PC-9 (cell line): ENCODE measurements at regions not wholly inside any gene's neighbourhood (a gene's known extent, or its start where the extent isn't known, plus 50 kb on each side); places are given as distances from the start of the nearest gene placed in this dataset.

ENCODE experiments used
- BruUV-seq: library from RNA; stranded (reverse); fragments of 400-500 nt; replicated peaks from 2 replicates; lab custom pipeline; 2021; lab: Mats Ljungman, UMichigan
- CTCF ChIA-PET: fragments of 300-600 bp; sonication (Branson Sonifier 250); formaldehyde crosslinking; loops from one replicate; lab custom pipeline; 2022; ENCODE audit warnings: antibody characterized with exemption; lab: Charles Lee
- POLR2A ChIA-PET: fragments of 300-600 bp; sonication (Branson Sonifier 250); formaldehyde crosslinking; loops from one replicate; lab custom pipeline; 2022; ENCODE audit warnings: antibody characterized with exemption; ENCODE audit not compliant: unreplicated experiment; lab: Charles Lee
- DNase-seq, 2 experiments: peaks; one replicate each; pipeline versions ENCODE4 v3.0.0 to v3.0.0-alpha.2; 2015 to 2022; ENCODE audit warnings: mixed read lengths in 1 of 2
- H2AFZ ChIP-seq: fragments of 200-600 bp; sonication (generic); 2 replicates; pipeline ENCODE4 v1.8.1; 2017; ENCODE audit warnings: antibody characterized with exemption
- H3F3A ChIP-seq: fragments of 200-600 bp; sonication (generic); 2 replicates; pipeline ENCODE4 v1.8.1; 2017; ENCODE audit warnings: antibody characterized with exemption, mild to moderate bottlenecking, low read depth; ENCODE audit not compliant: insufficient read depth
- H3K27ac ChIP-seq: fragments of 200-600 bp; sonication (generic); 2 replicates; pipeline ENCODE4 v1.6.1; 2016; ENCODE audit warnings: mixed run types
- H3K27me3 ChIP-seq: fragments of 200-600 bp; sonication (generic); 2 replicates; pipeline ENCODE4 v1.6.1; 2016; ENCODE audit warnings: low read depth, mixed run types; ENCODE audit not compliant: insufficient read depth
- H3K36me3 ChIP-seq: fragments of 200-600 bp; sonication (generic); 2 replicates; pipeline ENCODE4 v1.6.1; 2016; ENCODE audit warnings: low read depth, mixed run types
- H3K4me1 ChIP-seq: fragments of 200-600 bp; sonication (generic); replicated peaks from 2 replicates; pipeline ENCODE4 v1.6.1; 2016; ENCODE audit warnings: mixed run types; ENCODE audit not compliant: insufficient read depth
- H3K4me2 ChIP-seq: fragments of 200-600 bp; sonication (generic); 2 replicates; pipeline ENCODE4 v1.6.1; 2017; ENCODE audit warnings: mixed run types
- H3K4me3 ChIP-seq: fragments of 200-600 bp; sonication (generic); 2 replicates; pipeline ENCODE4 v1.6.1; 2016; ENCODE audit warnings: mixed run types
- H3K79me2 ChIP-seq: fragments of 200-600 bp; sonication (generic); 2 replicates; pipeline ENCODE4 v1.6.1; 2017; ENCODE audit warnings: low read depth, mixed run types
- H3K9me2 ChIP-seq: fragments of 200-600 bp; sonication (generic); 2 replicates; pipeline ENCODE4 v1.8.1; 2017; ENCODE audit warnings: mild to moderate bottlenecking; ENCODE audit not compliant: insufficient read depth
- H3K9me3 ChIP-seq: fragments of 200-600 bp; sonication (generic); 2 replicates; pipeline ENCODE4 v1.8.1; 2016; ENCODE audit warnings: low read depth; ENCODE audit not compliant: insufficient read depth
- H4K20me1 ChIP-seq: fragments of 200-600 bp; sonication (generic); 2 replicates; pipeline ENCODE4 v1.8.1; 2017; ENCODE audit not compliant: insufficient read depth
- EZH2 ChIP-seq: fragments of 200-600 bp; sonication (generic); IDR thresholded peaks from 2 replicates; pipeline ENCODE4 v1.8.0; 2017; ENCODE audit warnings: antibody characterized with exemption, low read depth
- intact Hi-C: fragments of 100-400 bp; cut with micrococcal nuclease; formaldehyde crosslinking; loops from one replicate; pipeline ENCODE4 v1.10.0; 2022; ENCODE audit not compliant: unreplicated experiment
- TF ChIP-seq, protein P1 (sequence below): fragments of 200-600 bp; sonication (generic); conservative IDR thresholded peaks from 2 replicates; pipeline ENCODE4 v1.6.1; 2017; ENCODE audit warnings: mixed run types, antibody characterized with exemption, mild to moderate bottlenecking, moderate library complexity

DNA sequence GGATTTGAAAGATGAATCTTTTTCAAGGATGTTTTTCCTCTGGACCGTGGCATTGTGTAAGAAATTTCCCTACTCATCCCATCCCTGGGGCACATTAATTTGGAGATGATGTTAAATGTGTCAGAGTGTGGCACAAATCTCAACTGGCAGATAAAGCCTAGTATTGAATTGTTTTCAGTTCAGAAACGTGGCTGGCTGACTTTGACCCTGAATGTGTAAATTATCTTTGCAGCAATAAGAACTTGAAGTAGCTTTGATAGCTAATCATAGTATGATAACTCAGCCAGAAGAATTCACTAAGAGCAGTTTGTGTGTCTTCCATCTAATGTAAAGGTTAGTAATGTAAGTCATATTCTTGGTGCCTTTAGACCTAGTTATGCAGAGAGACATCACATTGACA, 238.4 kb upstream of the DMRT1 start:
- POLR2A ChIA-PET, result no interaction called here

DNA sequence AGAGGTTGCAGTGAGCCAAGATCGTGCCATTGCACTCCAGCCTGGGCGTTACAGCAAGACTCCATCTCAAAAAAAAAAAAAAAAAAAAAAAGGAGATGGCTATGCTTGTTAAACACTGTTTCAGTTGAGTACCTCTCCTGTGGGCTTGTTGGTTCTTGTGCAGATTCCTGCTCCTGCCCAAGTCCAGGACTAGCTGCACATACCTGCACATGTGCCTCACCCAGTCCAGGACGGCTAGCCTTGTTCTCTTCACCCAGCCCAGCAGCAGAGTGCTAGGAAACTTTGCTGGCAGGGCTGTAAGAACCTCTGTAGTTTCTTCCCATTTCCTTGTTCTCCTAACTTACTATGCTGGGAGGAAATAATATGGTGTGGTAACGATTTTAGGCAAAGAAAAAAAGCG, 234.1 kb upstream of the DMRT1 start:
- TF ChIP-seq EZH2, result no peak
- TF ChIP-seq, protein P1, sequence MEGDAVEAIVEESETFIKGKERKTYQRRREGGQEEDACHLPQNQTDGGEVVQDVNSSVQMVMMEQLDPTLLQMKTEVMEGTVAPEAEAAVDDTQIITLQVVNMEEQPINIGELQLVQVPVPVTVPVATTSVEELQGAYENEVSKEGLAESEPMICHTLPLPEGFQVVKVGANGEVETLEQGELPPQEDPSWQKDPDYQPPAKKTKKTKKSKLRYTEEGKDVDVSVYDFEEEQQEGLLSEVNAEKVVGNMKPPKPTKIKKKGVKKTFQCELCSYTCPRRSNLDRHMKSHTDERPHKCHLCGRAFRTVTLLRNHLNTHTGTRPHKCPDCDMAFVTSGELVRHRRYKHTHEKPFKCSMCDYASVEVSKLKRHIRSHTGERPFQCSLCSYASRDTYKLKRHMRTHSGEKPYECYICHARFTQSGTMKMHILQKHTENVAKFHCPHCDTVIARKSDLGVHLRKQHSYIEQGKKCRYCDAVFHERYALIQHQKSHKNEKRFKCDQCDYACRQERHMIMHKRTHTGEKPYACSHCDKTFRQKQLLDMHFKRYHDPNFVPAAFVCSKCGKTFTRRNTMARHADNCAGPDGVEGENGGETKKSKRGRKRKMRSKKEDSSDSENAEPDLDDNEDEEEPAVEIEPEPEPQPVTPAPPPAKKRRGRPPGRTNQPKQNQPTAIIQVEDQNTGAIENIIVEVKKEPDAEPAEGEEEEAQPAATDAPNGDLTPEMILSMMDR, result no peak
- no TSS peak for BruUV-seq
- Histone ChIP-seq H2AFZ (no peak overlapping the region), H4K20me1 (no peaks in the 10 kb centered on the region), H3K9me2 (no peaks in the 10 kb centered on the region), H3F3A (no peaks in the 10 kb centered on the region), H3K27ac (no peak overlapping the region), H3K36me3 (no peaks in the 10 kb centered on the region), H3K9me3 (no peaks in the 10 kb centered on the region), H3K4me1 (no peaks in the 10 kb centered on the region), H3K4me2 (no peak overlapping the region), H3K79me2 (no peaks in the 10 kb centered on the region), H3K4me3 (no peak overlapping the region), H3K27me3 (no peaks in the 10 kb centered on the region)
- CTCF ChIA-PET, result no interaction called here
- no peak for DNase-seq
- intact Hi-C loops, result no loop called here
- POLR2A ChIA-PET, result no interaction called here

More for the DNA sequence above, 238.4 kb upstream of the DMRT1 start:
- Histone ChIP-seq H3K79me2 (no peaks in the 10 kb centered on the region), H3K27me3 (no peaks in the 10 kb centered on the region), H3K4me2 (no peak overlapping the region), H2AFZ (no peak overlapping the region), H3K4me1 (no peaks in the 10 kb centered on the region), H3K9me2 (no peaks in the 10 kb centered on the region), H3K36me3 (no peaks in the 10 kb centered on the region), H4K20me1 (no peaks in the 10 kb centered on the region), H3F3A (no peaks in the 10 kb centered on the region), H3K27ac (no peak overlapping the region), H3K4me3 (no peak overlapping the region), H3K9me3 (no peaks in the 10 kb centered on the region)
- intact Hi-C loops, result no loop called here
- CTCF ChIA-PET, result no interaction called here
- DNase-seq, result no peak
- TF ChIP-seq, protein P1, result no peak
- no peak for TF ChIP-seq EZH2
- no TSS peak for BruUV-seq

DNA sequence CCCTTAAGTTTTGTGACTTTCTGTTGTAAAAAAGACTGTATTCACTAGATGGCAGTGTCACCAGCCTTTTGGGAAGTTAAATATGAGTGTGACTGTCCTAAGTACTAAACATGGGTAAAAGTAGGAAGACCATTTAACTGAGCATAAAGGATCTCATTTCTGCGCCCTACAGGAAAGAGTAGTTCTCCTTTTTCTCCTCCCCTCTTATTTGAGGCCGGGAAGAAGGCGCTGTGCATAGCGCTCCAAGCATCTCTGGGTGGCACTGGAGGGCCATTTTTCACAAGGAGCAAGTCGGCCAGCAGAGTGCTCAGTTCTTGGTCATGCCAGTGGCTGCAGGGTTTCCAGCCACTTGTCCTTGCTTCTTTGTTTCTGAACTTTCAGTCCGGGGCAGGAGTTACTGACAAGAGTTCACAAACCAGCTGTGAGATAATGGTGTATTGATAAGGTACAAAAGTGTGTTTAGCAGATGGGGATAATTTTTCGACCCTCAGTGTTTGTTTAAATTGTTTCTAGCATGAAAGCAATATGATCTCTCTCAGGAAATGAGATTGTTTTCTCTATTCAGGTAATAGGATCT, 227.6 kb upstream of the DMRT1 start:
- BruUV-seq, result no TSS peak

More for the DNA sequence above, 227.6 kb upstream of the DMRT1 start:
- H3K4me3 ChIP-seq, result no peak overlapping the region
- no peaks in the 10 kb centered on the region for H3K27me3 ChIP-seq
- peak; percentile 52 to 68 for DNase-seq
- no peaks in the 10 kb centered on the region for H3K9me2 ChIP-seq
- no peaks in the 10 kb centered on the region for H4K20me1 ChIP-seq
- ChIA-PET CTCF (no interaction called here), POLR2A (no interaction called here)
- H3F3A ChIP-seq, result no peaks in the 10 kb centered on the region
- TF ChIP-seq EZH2, result no peak
- TF ChIP-seq, protein P1, result peak; percentile 72
- H3K4me1 ChIP-seq, result no peaks in the 10 kb centered on the region
- no peak overlapping the region for H3K4me2 ChIP-seq
- no peak overlapping the region for H2AFZ ChIP-seq
- H3K36me3 ChIP-seq, result no peaks in the 10 kb centered on the region
- intact Hi-C loops, result loop anchor here (1.0 to 10.0 kb wide), 8 partner anchors 81 to 391 kb away; partner anchors contain the start of gene KANK1
- no peaks in the 10 kb centered on the region for H3K9me3 ChIP-seq
- H3K27ac ChIP-seq, result no peak overlapping the region
- H3K79me2 ChIP-seq, result no peaks in the 10 kb centered on the region
